ENCODE measurements at regions not wholly inside any gene's neighbourhood (a gene's known extent, or its start where the extent isn't known, plus 50 kb on each side); places are given as distances from the start of the nearest gene placed in this dataset.

DNA sequence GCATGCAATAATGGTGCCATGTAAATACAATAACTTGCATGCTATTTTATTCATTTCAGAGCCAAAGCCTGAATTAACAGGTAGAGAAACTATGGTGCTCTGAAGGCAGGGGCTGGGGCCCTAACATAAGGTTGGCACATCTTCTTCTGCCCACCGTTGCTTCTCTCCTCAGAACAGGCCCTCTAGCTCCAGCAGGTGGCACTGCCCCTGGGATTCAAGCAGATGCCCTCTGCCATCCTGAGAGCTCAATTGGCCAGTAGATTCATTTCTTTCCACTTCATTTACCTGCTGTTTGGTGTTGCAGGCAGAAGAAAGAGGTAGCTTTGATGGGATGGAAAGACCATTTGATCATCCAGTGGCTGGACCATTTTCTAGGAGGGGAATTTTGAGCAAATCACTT, 130.5 kb downstream of the FOXB1 start:
- Histone ChIP-seq H3K4me3 (ENCODE audit: low read depth, low read length) (no peak overlapping the region), H3K27ac (no peak overlapping the region), H3K4me1 (no peaks in the 10 kb centered on the region), H3K9ac (no peak overlapping the region), H2AFZ (no peak overlapping the region), H3K4me2 (ENCODE audit: low read length) (no peak overlapping the region), H3K27me3 (ENCODE audit: control insufficient read depth, insufficient read depth, low read length) (no peaks in the 10 kb centered on the region), H3K36me3 (ENCODE audit: control insufficient read depth, insufficient read depth, low read length) (no peaks in the 10 kb centered on the region), H3K9me3 (ENCODE audit: control insufficient read depth, low read length) (no peaks in the 10 kb centered on the region), H3K79me2 (no peaks in the 10 kb centered on the region)
- TF ChIP-seq, protein P1, sequence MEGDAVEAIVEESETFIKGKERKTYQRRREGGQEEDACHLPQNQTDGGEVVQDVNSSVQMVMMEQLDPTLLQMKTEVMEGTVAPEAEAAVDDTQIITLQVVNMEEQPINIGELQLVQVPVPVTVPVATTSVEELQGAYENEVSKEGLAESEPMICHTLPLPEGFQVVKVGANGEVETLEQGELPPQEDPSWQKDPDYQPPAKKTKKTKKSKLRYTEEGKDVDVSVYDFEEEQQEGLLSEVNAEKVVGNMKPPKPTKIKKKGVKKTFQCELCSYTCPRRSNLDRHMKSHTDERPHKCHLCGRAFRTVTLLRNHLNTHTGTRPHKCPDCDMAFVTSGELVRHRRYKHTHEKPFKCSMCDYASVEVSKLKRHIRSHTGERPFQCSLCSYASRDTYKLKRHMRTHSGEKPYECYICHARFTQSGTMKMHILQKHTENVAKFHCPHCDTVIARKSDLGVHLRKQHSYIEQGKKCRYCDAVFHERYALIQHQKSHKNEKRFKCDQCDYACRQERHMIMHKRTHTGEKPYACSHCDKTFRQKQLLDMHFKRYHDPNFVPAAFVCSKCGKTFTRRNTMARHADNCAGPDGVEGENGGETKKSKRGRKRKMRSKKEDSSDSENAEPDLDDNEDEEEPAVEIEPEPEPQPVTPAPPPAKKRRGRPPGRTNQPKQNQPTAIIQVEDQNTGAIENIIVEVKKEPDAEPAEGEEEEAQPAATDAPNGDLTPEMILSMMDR (IDR thresholded peaks at IDR 0.05): no peak

- no peak overlapping the region for H3K27ac ChIP-seq
- no peaks in the 10 kb centered on the region for H3K4me1 ChIP-seq
- no peaks in the 10 kb centered on the region for H3K36me3 ChIP-seq (ENCODE audit: control insufficient read depth, insufficient read depth, low read length)
- no peaks in the 10 kb centered on the region for H3K9me3 ChIP-seq (ENCODE audit: control insufficient read depth, low read length)
- no peak overlapping the region for H2AFZ ChIP-seq
- no peak overlapping the region for H3K4me2 ChIP-seq (ENCODE audit: low read length)
- TF ChIP-seq, protein P1 (IDR thresholded peaks at IDR 0.05): no peak
- no peaks in the 10 kb centered on the region for H3K79me2 ChIP-seq
- no peaks in the 10 kb centered on the region for H3K27me3 ChIP-seq (ENCODE audit: control insufficient read depth, insufficient read depth, low read length)
- no peak overlapping the region for H3K9ac ChIP-seq
- H3K4me3 ChIP-seq (ENCODE audit: low read depth, low read length): no peak overlapping the region
Observed at GRCh38 chr15:60135961-60136360, 131.8 kb downstream of the FOXB1 start.

DNA sequence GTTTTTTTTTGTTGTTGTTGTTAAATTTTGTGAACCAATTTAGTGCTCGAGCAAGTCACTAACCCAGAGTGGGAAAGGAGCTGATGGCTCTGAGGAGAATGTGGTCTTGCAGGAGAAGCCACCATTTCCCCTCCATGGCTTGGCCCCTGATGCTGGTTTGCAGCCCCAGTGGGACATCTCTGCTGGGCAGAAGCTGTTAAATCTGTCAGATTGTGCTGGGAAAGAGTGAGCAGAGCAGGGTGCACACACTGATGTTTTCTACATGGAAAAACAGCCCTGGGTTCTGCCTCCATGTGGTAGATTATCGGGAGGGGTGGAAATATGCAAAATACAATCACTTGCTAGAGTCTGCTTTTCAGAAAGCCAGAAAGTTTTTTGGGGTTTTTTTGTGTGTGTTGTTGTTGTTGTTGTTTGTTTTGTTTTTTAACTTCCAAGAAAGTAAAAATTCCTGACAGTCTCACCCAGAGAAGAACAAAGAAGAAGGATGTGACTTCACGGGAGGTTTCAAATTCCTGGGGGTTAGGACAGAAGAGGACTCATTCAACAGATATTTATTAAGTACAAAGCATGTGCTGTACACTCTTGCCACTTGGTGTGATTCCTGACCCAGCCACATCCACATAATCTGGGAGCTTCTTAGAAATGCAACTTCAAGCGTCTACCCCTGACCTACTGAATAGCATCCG, 133.7 kb downstream of the FOXB1 start:
- Histone ChIP-seq H3K9me3 (ENCODE audit: control insufficient read depth, low read length) (no peaks in the 10 kb centered on the region), H3K36me3 (ENCODE audit: control insufficient read depth, insufficient read depth, low read length) (no peaks in the 10 kb centered on the region), H3K4me3 (ENCODE audit: low read depth, low read length) (no peak overlapping the region), H3K4me1 (no peaks in the 10 kb centered on the region), H3K4me2 (ENCODE audit: low read length) (no peak overlapping the region), H3K79me2 (no peaks in the 10 kb centered on the region), H3K27me3 (ENCODE audit: control insufficient read depth, insufficient read depth, low read length) (no peaks in the 10 kb centered on the region), H3K9ac (no peak overlapping the region), H3K27ac (no peak overlapping the region), H2AFZ (no peak overlapping the region)
- TF ChIP-seq, protein P1 (IDR thresholded peaks at IDR 0.05): no peak

- Histone ChIP-seq H3K36me3 (ENCODE audit: control insufficient read depth, insufficient read depth, low read length) (no peaks in the 10 kb centered on the region), H3K4me2 (ENCODE audit: low read length) (no peak overlapping the region), H3K9ac (no peak overlapping the region), H3K4me3 (ENCODE audit: low read depth, low read length) (no peak overlapping the region), H3K79me2 (no peaks in the 10 kb centered on the region), H3K27me3 (ENCODE audit: control insufficient read depth, insufficient read depth, low read length) (no peaks in the 10 kb centered on the region), H2AFZ (no peak overlapping the region), H3K27ac (no peak overlapping the region), H3K9me3 (ENCODE audit: control insufficient read depth, low read length) (no peaks in the 10 kb centered on the region), H3K4me1 (no peaks in the 10 kb centered on the region)
- TF ChIP-seq, protein P1 (IDR thresholded peaks at IDR 0.05): no peak
Observed at GRCh38 chr15:60138397-60138968, 134.4 kb downstream of the FOXB1 start.

DNA sequence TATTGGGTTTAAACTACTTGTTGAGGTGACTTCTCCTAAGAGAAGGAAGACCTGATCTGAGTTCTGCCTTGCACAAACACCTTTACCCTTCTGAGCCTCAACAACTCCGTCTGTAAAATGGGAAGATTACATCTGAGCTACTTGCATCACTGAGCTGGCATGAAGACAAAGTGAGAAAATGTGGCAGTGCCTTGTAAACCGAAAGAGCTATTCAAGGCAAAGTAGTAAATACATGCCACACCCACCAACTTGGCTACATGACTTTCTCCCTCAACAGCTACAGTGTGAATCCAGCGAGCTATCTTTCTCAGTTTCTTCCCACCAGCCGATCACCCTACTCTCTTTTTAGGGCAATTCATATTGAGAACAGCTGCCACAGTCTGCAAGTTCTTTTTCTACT, 148.3 kb downstream of the FOXB1 start:
- H3K36me3 ChIP-seq (ENCODE audit: control insufficient read depth, insufficient read depth, low read length): no peaks in the 10 kb centered on the region
- TF ChIP-seq, protein P1 (IDR thresholded peaks at IDR 0.05): no peak
- H2AFZ ChIP-seq: no peak overlapping the region
- no peaks in the 10 kb centered on the region for H3K79me2 ChIP-seq
- no peaks in the 10 kb centered on the region for H3K27me3 ChIP-seq (ENCODE audit: control insufficient read depth, insufficient read depth, low read length)
- H3K9ac ChIP-seq: no peak overlapping the region
- H3K9me3 ChIP-seq (ENCODE audit: control insufficient read depth, low read length): no peaks in the 10 kb centered on the region
- H3K4me2 ChIP-seq (ENCODE audit: low read length): no peak overlapping the region
- H3K4me1 ChIP-seq: no peaks in the 10 kb centered on the region
- H3K27ac ChIP-seq: no peak overlapping the region
- H3K4me3 ChIP-seq (ENCODE audit: low read depth, low read length): no peak overlapping the region

Measured in parathyroid adenoma (tissue), 2 donors.